SKM-1 treated with dmso at 0.1 percent for 144 hours (cell line): ENCODE measurements at regions not wholly inside any gene's neighbourhood (a gene's known extent, or its start where the extent isn't known, plus 50 kb on each side); places are given as distances from the start of the nearest gene placed in this dataset.

ENCODE experiments used
- DNase-seq: peaks from one replicate; lab custom pipeline; 2025; ENCODE audit not compliant: unreplicated experiment; lab: John Stamatoyannopoulos, UW

- no peak for DNase-seq
Observed at GRCh38 chr12:24304285-24304684, 354.8 kb upstream of the SOX5 start.

GRCh38 chr12:24302708-24303107 is 353.2 kb upstream of the SOX5 start:
- DNase-seq, result no peak

GRCh38 chr12:24297516-24297915 is 348.0 kb upstream of the SOX5 start:
- DNase-seq, result no peak

- DNase-seq, result no peak
Observed at GRCh38 chr12:24293549-24293948, 344.1 kb upstream of the SOX5 start.

- no peak for DNase-seq
Observed at GRCh38 chr12:24287963-24288362, 338.5 kb upstream of the SOX5 start.

- no peak for DNase-seq
Observed at GRCh38 chr12:24285448-24285847, 336.0 kb upstream of the SOX5 start.

- DNase-seq, result no peak
Observed at GRCh38 chr12:24281341-24281740, 331.9 kb upstream of the SOX5 start.

GRCh38 chr12:24280056-24280842 is 330.8 kb upstream of the SOX5 start:
- peak; percentile 14 for DNase-seq

GRCh38 chr12:24278832-24279231 is 329.4 kb upstream of the SOX5 start:
- DNase-seq, result no peak

- no peak for DNase-seq
Observed at GRCh38 chr12:24270965-24271364, 321.5 kb upstream of the SOX5 start.

- DNase-seq, result no peak
Observed at GRCh38 chr12:24270464-24270863, 321.0 kb upstream of the SOX5 start.

GRCh38 chr12:24268663-24269186 is 319.3 kb upstream of the SOX5 start:
- no peak for DNase-seq

GRCh38 chr12:24266982-24267381 is 317.5 kb upstream of the SOX5 start:
- DNase-seq, result no peak

- no peak for DNase-seq
Observed at GRCh38 chr12:24256684-24257083, 307.2 kb upstream of the SOX5 start.

- no peak for DNase-seq
Observed at GRCh38 chr12:24255920-24256665, 306.6 kb upstream of the SOX5 start.

GRCh38 chr12:24252602-24253001 is 303.1 kb upstream of the SOX5 start:
- no peak for DNase-seq

GRCh38 chr12:24246934-24247333 is 297.5 kb upstream of the SOX5 start:
- DNase-seq, result no peak

GRCh38 chr12:24246376-24246775 is 296.9 kb upstream of the SOX5 start:
- no peak for DNase-seq

- DNase-seq, result no peak
Observed at GRCh38 chr12:24244801-24245200, 295.3 kb upstream of the SOX5 start.

GRCh38 chr12:24244231-24244630 is 294.8 kb upstream of the SOX5 start:
- no peak for DNase-seq

- DNase-seq, result no peak
Observed at GRCh38 chr12:24240707-24241106, 291.2 kb upstream of the SOX5 start.

GRCh38 chr12:24233519-24234246 is 284.2 kb upstream of the SOX5 start:
- DNase-seq, result no peak
